ENCODE measurements at regions not wholly inside any gene's neighbourhood (a gene's known extent, or its start where the extent isn't known, plus 50 kb on each side); places are given as distances from the start of the nearest gene placed in this dataset.

- Histone ChIP-seq H4K5ac (ENCODE audit: low read depth, low read length) (no peak overlapping the region), H3K4ac (ENCODE audit: low read depth, low read length) (no peak overlapping the region), H2AFZ (replicated peaks; ENCODE audit: low read length, poor library complexity) (no peak overlapping the region), H3K18ac (ENCODE audit: low read depth, low read length) (no peak overlapping the region), H3K27ac (ENCODE audit: insufficient read depth, low read length) (no peak overlapping the region), H3K56ac (ENCODE audit: extremely low read depth, insufficient read depth, low read length) (no peak overlapping the region), H3K9me1 (ENCODE audit: insufficient read depth, low read length) (no peaks in the 10 kb centered on the region; the same call in 1 of the 2 replicates), H3K9ac (ENCODE audit: low read depth, low read length) (no peak overlapping the region), H3K79me1 (ENCODE audit: low read depth in 1 of 2, low read length in 2 of 2) (no peaks in the 10 kb centered on the region), H3K27me3 (ENCODE audit: control insufficient read depth, insufficient read depth, low read length) (0 out of 2 replicates have a peak, but pooled peaks cover 3% of the 10 kb centered on the region), H3K9me3 (ENCODE audit: control insufficient read depth, insufficient read depth, low read length) (no peaks in the 10 kb centered on the region), H3K4me2 (ENCODE audit: low read depth, low read length) (no peak overlapping the region), H4K91ac (ENCODE audit: insufficient read depth, low read depth, low read length) (no peak overlapping the region), H3K14ac (replicated peaks; ENCODE audit: low read depth, low read length) (no peak overlapping the region), H4K20me1 (ENCODE audit: insufficient read depth, low read length) (no peaks in the 10 kb centered on the region), H3K4me3 (ENCODE audit: insufficient read depth, low read depth, low read length) (no peak overlapping the region), H3K23ac (ENCODE audit: low read depth, low read length) (no peak overlapping the region), H2AK9ac (replicated peaks; ENCODE audit: low read depth, low read length, poor library complexity) (no peak overlapping the region), H2AK5ac (ENCODE audit: low read depth, low read length) (no peak overlapping the region), H3K4me1 (ENCODE audit: control insufficient read depth, insufficient read depth, low read length) (no peaks in the 10 kb centered on the region), H2BK120ac (ENCODE audit: low read depth, low read length) (no peak overlapping the region), H2BK15ac (ENCODE audit: low read depth, low read length) (no peak overlapping the region), H3K36me3 (ENCODE audit: control insufficient read depth, insufficient read depth, low read length) (no peaks in the 10 kb centered on the region), H4K8ac (ENCODE audit: low read depth in 2 of 2, low read length in 2 of 2) (no peak overlapping the region), H2BK20ac (ENCODE audit: low read depth, low read length) (no peak overlapping the region), H2BK5ac (ENCODE audit: low read depth, low read length, poor library complexity, severe bottlenecking) (no peak overlapping the region)
- DNase-seq (no peak), ATAC-seq (ENCODE audit: low read depth) (no peak)
- intact Hi-C loops (cut with micrococcal nuclease): no loop called here
- no TSS peak for BruUV-seq (replicated peaks)
- dilution Hi-C loops (cut with HindIII; ENCODE audit: low sequenced_read_pairs, unreplicated experiment): no loop called here
- WGBS, 2 experiments (ENCODE audit: extremely low coverage in 2 of 2, insufficient read length in 1 of 2): no CpG with 5 or more reads among the region's 3 CpGs
- TF ChIP-seq ELK1 (IDR thresholded peaks at IDR 0.05; ENCODE audit: borderline replicate concordance, low read depth, low read length): no peak
- no peak for TF ChIP-seq RAD21 (IDR thresholded peaks at IDR 0.05; ENCODE audit: low read length)
- no peak for TF ChIP-seq USF2 (IDR thresholded peaks at IDR 0.05; ENCODE audit: low read depth, low read length)
- no peak for TF ChIP-seq POLR2A (IDR thresholded peaks at IDR 0.05; ENCODE audit: low read depth, low read length)
- no peak for TF ChIP-seq CHD1 (IDR thresholded peaks at IDR 0.05; ENCODE audit: low read depth, low read length)
- no peak for TF ChIP-seq MXI1 (IDR thresholded peaks at IDR 0.05; ENCODE audit: borderline replicate concordance, low read depth, low read length)
- no peak for TF ChIP-seq MAZ (IDR thresholded peaks at IDR 0.05; ENCODE audit: borderline replicate concordance, low read depth, low read length)
- in situ Hi-C loops (cut with MboI; ENCODE audit: low sequenced_read_pairs): no loop called here
- POLR2A ChIA-PET (ENCODE audit: unreplicated experiment): no interaction called here
- CTCF ChIA-PET: no interaction called here
These were observed 52.2 kb downstream of the ACTL7B start for GRCh38 chr9:108803428-108804065.
